GDM1 (cell line): ENCODE measurements at regions not wholly inside any gene's neighbourhood (a gene's known extent, or its start where the extent isn't known, plus 50 kb on each side); places are given as distances from the start of the nearest gene placed in this dataset.
"Not testable (repeated sequence)": the region's sequence is repeated elsewhere in the genome, so short reads cannot be mapped to it uniquely, and the experiment has no call there.

Source experiments
- DNase-seq: peaks from one replicate; lab custom pipeline; 2025; lab: John Stamatoyannopoulos, UW

GRCh38 chr11:104704146-104704830, 194.0 kb downstream of the CASP12 start:
- DNase-seq = no peak

GRCh38 chr11:104700609-104701008, 197.7 kb downstream of the CASP12 start:
- no peak for DNase-seq

- DNase-seq = no peak
Observed at GRCh38 chr11:104699981-104700380, 198.3 kb downstream of the CASP12 start.

- no peak for DNase-seq
Observed at GRCh38 chr11:104695065-104695463, 203.2 kb downstream of the CASP12 start.

GRCh38 chr11:104694259-104695064, 203.8 kb downstream of the CASP12 start:
- DNase-seq = no peak

- DNase-seq = no peak
Observed at GRCh38 chr11:104692751-104693150, 205.5 kb downstream of the CASP12 start.

GRCh38 chr11:104691129-104691528, 207.1 kb downstream of the CASP12 start:
- DNase-seq = no peak

- DNase-seq = no peak
Observed at GRCh38 chr11:104690241-104690640, 208.0 kb downstream of the CASP12 start.

GRCh38 chr11:104688731-104689130, 209.5 kb downstream of the CASP12 start:
- DNase-seq = no peak

GRCh38 chr11:104682206-104682605, 216.1 kb downstream of the CASP12 start:
- no peak for DNase-seq

- no peak for DNase-seq
Observed at GRCh38 chr11:104679258-104679657, 219.0 kb downstream of the CASP12 start.

GRCh38 chr11:104678408-104678807, 219.9 kb downstream of the CASP12 start:
- no peak for DNase-seq

- DNase-seq = not testable (repeated sequence)
Observed at GRCh38 chr11:104677069-104677468, 221.2 kb downstream of the CASP12 start.

GRCh38 chr11:104672897-104673296, 225.4 kb downstream of the CASP12 start:
- DNase-seq = no peak

GRCh38 chr11:104668797-104669463, 229.3 kb downstream of the CASP12 start:
- DNase-seq = no peak

- DNase-seq = no peak
Observed at GRCh38 chr11:104666624-104667023, 231.6 kb downstream of the CASP12 start.

GRCh38 chr11:104665641-104666040, 232.6 kb downstream of the CASP12 start:
- DNase-seq = no peak

GRCh38 chr11:104663190-104664140, 234.8 kb downstream of the CASP12 start:
- no peak for DNase-seq

GRCh38 chr11:104661901-104662300, 236.4 kb downstream of the CASP12 start:
- DNase-seq = no peak

GRCh38 chr11:104661471-104661870, 236.8 kb downstream of the CASP12 start:
- DNase-seq = no peak

GRCh38 chr11:104658177-104658576, 240.1 kb downstream of the CASP12 start:
- no peak for DNase-seq

GRCh38 chr11:104657083-104657482, 241.2 kb downstream of the CASP12 start:
- no peak for DNase-seq
